MCF 10A (cell line): ENCODE measurements at regions not wholly inside any gene's neighbourhood (a gene's known extent, or its start where the extent isn't known, plus 50 kb on each side); places are given as distances from the start of the nearest gene placed in this dataset.

Experiments used
- BruUV-seq: library from RNA; stranded (reverse); fragments of 400-500 nt; replicated peaks from 2 replicates; lab custom pipeline; 2021; lab: Mats Ljungman, UMichigan
- CTCF ChIA-PET: fragments of 300-600 bp; sonication (Branson Sonifier 250); formaldehyde crosslinking; extraction: SDS; loops from one replicate; lab custom pipeline; 2021; ENCODE audit warnings: antibody characterized with exemption, inconsistent platforms; lab: Yijun Ruan, JAX
- POLR2A ChIA-PET: fragments of 300-600, 350-650 bp; sonication (Branson Sonifier 250); formaldehyde crosslinking; extraction: SDS; loops from one replicate; lab custom pipeline; 2020; ENCODE audit warnings: antibody characterized with exemption, inconsistent platforms; lab: Yijun Ruan, JAX
- DNase-seq: peaks from one replicate; pipeline ENCODE4 v3.0.0-alpha.2; 2018; ENCODE audit not compliant: unreplicated experiment
- H3K27ac Mint-ChIP-seq: one replicate; pipeline ENCODE4 v1.8.0; 2022; ENCODE audit warnings: mild to moderate bottlenecking, low read depth, mixed read lengths; ENCODE audit not compliant: unreplicated experiment
- H3K27me3 Mint-ChIP-seq: one replicate; pipeline ENCODE4 v1.8.0; 2022; ENCODE audit warnings: mixed read lengths; ENCODE audit not compliant: insufficient read depth, unreplicated experiment
- H3K36me3 Mint-ChIP-seq: one replicate; pipeline ENCODE4 v1.8.0; 2022; ENCODE audit warnings: mild to moderate bottlenecking, moderate library complexity, mixed read lengths; ENCODE audit not compliant: insufficient read depth, unreplicated experiment
- H3K4me1 Mint-ChIP-seq: one replicate; pipeline ENCODE4 v1.8.0; 2022; ENCODE audit warnings: mixed read lengths; ENCODE audit not compliant: insufficient read depth, unreplicated experiment
- H3K4me3 Mint-ChIP-seq: one replicate; pipeline ENCODE4 v1.8.0; 2022; ENCODE audit warnings: mild to moderate bottlenecking, moderate library complexity, mixed read lengths; ENCODE audit not compliant: unreplicated experiment
- H3K9me3 Mint-ChIP-seq: one replicate; pipeline ENCODE4 v1.8.0; 2022; ENCODE audit warnings: mixed read lengths; ENCODE audit not compliant: unreplicated experiment
- CTCF ChIP-seq: fragments of 200-600 bp; IDR thresholded peaks from one replicate; pipeline ENCODE4 v1.8.0; 2022; ENCODE audit warnings: antibody characterized with exemption, mild to moderate bottlenecking; ENCODE audit not compliant: unreplicated experiment
- intact Hi-C: fragments of 100-400 bp; cut with micrococcal nuclease; formaldehyde crosslinking; loops from 2 replicates; pipeline ENCODE4 v1.14.1; 2022

GRCh38 chr6:14966096-14966905 lies 279.6 kb upstream of the JARID2 start:
- intact Hi-C loops, result no loop called here

GRCh38 chr6:14966906-14967711 lies 278.8 kb upstream of the JARID2 start:
- H3K4me3 Mint-ChIP-seq, result no peak overlapping the region
- intact Hi-C loops, result no loop called here
- no peaks in the 10 kb centered on the region for H3K36me3 Mint-ChIP-seq
- no peaks in the 10 kb centered on the region for H3K9me3 Mint-ChIP-seq
- DNase-seq, result no peak
- BruUV-seq, result no TSS peak
- no peaks in the 10 kb centered on the region for H3K4me1 Mint-ChIP-seq
- TF ChIP-seq CTCF, result no peak
- H3K27ac Mint-ChIP-seq, result no peak overlapping the region
- no peaks in the 10 kb centered on the region for H3K27me3 Mint-ChIP-seq
- ChIA-PET POLR2A (interaction anchor here (0.6 to 0.7 kb wide), 2 partner anchors 21 to 280 kb away, joined by 3 read pairs; no protein-coding TSS in a partner anchor), CTCF (no interaction called here)

More at GRCh38 chr6:14966096-14966905, 279.6 kb upstream of the JARID2 start:
- no TSS peak for BruUV-seq
- TF ChIP-seq CTCF, result no peak
- H3K4me1 Mint-ChIP-seq, result no peaks in the 10 kb centered on the region
- POLR2A ChIA-PET, result interaction anchor here (0.7 kb wide), 1 partner anchor 22 kb away, joined by 3 read pairs; no protein-coding TSS in a partner anchor
- H3K27ac Mint-ChIP-seq, result no peak overlapping the region
- DNase-seq, result peak; percentile 16
- no peaks in the 10 kb centered on the region for H3K27me3 Mint-ChIP-seq
- H3K9me3 Mint-ChIP-seq, result no peaks in the 10 kb centered on the region
- H3K4me3 Mint-ChIP-seq, result no peak overlapping the region
- no peaks in the 10 kb centered on the region for H3K36me3 Mint-ChIP-seq
- CTCF ChIA-PET, result no interaction called here

- no peaks in the 10 kb centered on the region for H3K27me3 Mint-ChIP-seq
- no peak for TF ChIP-seq CTCF
- DNase-seq, result peak; percentile 12
- no peaks in the 10 kb centered on the region for H3K4me1 Mint-ChIP-seq
- no peaks in the 10 kb centered on the region for H3K9me3 Mint-ChIP-seq
- no TSS peak for BruUV-seq
- H3K27ac Mint-ChIP-seq, result no peak overlapping the region
- H3K4me3 Mint-ChIP-seq, result no peak overlapping the region
- CTCF ChIA-PET, result interaction anchor here (1.1 to 1.2 kb wide), 2 partner anchors 15 to 421 kb away, joined by 3 read pairs; no protein-coding TSS in a partner anchor
- no peaks in the 10 kb centered on the region for H3K36me3 Mint-ChIP-seq
- POLR2A ChIA-PET, result no interaction called here
- intact Hi-C loops, result no loop called here
These were observed 277.7 kb upstream of the JARID2 start for GRCh38 chr6:14968056-14968637.

- BruUV-seq, result no TSS peak
These were observed 276.7 kb upstream of the JARID2 start for GRCh38 chr6:14969126-14969525.

More at GRCh38 chr6:14969126-14969525, 276.7 kb upstream of the JARID2 start:
- Mint-ChIP-seq H3K9me3 (no peaks in the 10 kb centered on the region), H3K4me3 (no peak overlapping the region), H3K36me3 (no peaks in the 10 kb centered on the region), H3K4me1 (no peaks in the 10 kb centered on the region), H3K27ac (no peak overlapping the region), H3K27me3 (no peaks in the 10 kb centered on the region)
- CTCF ChIA-PET, result no interaction called here
- intact Hi-C loops, result no loop called here
- POLR2A ChIA-PET, result no interaction called here
- DNase-seq, result no peak
- no peak for TF ChIP-seq CTCF
